HAP-1 (cell line): ENCODE measurements at regions not wholly inside any gene's neighbourhood (a gene's known extent, or its start where the extent isn't known, plus 50 kb on each side); places are given as distances from the start of the nearest gene placed in this dataset.

ENCODE experiments used
- DNase-seq, 2 experiments: peaks; one replicate each; pipeline ENCODE4 v3.0.0-alpha.2; 2016 to 2020; ENCODE audit warnings: low spot score in 2 of 2
- H3K27me3 ChIP-seq: fragments of 250-450 bp; sonication (Bioruptor Pico); 2 replicates; pipeline ENCODE4 v1.5.1; 2020; ENCODE audit warnings: low read depth, mild to moderate bottlenecking, moderate library complexity
- H3K36me3 ChIP-seq: fragments of 250-450 bp; sonication (Bioruptor Pico); replicated peaks from 2 replicates; pipeline ENCODE4 v1.5.1; 2020; ENCODE audit warnings: mild to moderate bottlenecking
- H3K4me1 ChIP-seq: fragments of 250-450 bp; sonication (Bioruptor Pico); 2 replicates; pipeline ENCODE4 v1.5.1; 2020; ENCODE audit warnings: mild to moderate bottlenecking
- H3K4me3 ChIP-seq: fragments of 250-450 bp; sonication (Bioruptor Pico); 2 replicates; pipeline ENCODE4 v1.5.1; 2020; ENCODE audit warnings: mild to moderate bottlenecking, moderate library complexity
- H3K9me3 ChIP-seq: fragments of 250-450 bp; sonication (Bioruptor Pico); 2 replicates; pipeline ENCODE4 v1.5.1; 2020; ENCODE audit warnings: mild to moderate bottlenecking, moderate library complexity
- in situ Hi-C: fragments of 300-500 bp; cut with MboI; formaldehyde crosslinking; loops from 3 replicates; pipeline ENCODE4 v1.14.3; 2020; ENCODE audit warnings: low sequenced_read_pairs, inconsistent platforms, mixed read lengths

- no peaks in the 10 kb centered on the region for H3K36me3 ChIP-seq
- no peak for DNase-seq
- in situ Hi-C loops, result no loop called here
Measured at GRCh38 chrX:127302841-127303240, 483.3 kb downstream of the PRR32 start.

DNA sequence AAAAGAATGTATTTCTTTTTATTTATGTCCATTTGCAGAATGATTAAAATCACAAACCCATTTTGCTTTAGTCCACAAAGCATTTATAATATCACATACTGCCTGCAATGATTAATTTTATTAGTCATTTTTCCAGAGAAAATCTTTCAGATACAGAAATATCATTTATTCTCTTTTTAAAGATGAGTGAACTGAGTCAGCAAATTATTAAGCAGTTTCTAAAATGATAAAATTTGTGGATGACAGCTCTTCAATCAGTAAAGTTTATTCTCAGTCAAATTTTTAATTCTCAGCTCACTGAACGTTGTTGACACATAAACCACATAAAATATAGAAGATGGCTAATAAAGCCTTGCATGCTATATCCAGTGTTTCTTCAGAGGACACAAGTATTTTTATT lies 485.5 kb downstream of the PRR32 start:
- H3K4me3 ChIP-seq, result no peak overlapping the region
- no peaks in the 10 kb centered on the region for H3K4me1 ChIP-seq
- in situ Hi-C loops, result no loop called here
- no peaks in the 10 kb centered on the region for H3K36me3 ChIP-seq
- no peak for DNase-seq
- H3K27me3 ChIP-seq, result no peaks in the 10 kb centered on the region
- no peaks in the 10 kb centered on the region for H3K9me3 ChIP-seq

More at GRCh38 chrX:127302841-127303240, 483.3 kb downstream of the PRR32 start:
- no peaks in the 10 kb centered on the region for H3K4me1 ChIP-seq
- no peaks in the 10 kb centered on the region for H3K9me3 ChIP-seq
- no peak overlapping the region for H3K4me3 ChIP-seq
- no peaks in the 10 kb centered on the region for H3K27me3 ChIP-seq

DNA sequence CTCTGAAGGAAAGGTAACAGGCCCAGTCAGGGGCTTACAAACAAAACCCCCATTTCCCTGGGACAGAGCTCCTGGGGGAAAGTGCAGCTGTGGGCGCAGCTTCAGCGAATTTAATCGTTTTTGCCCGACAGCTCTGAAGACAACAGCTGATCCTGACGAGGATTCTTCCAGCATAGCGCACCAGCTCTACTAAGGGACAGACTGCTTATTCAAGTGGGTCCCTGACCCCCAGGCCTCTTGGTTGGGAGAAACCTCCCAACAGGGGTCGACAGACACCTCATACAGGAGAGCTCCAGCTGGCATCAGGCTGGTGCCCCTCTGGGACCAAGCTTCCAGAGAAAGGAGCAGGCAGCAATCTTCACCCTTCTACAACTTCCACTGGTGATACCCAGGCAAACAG lies 486.7 kb downstream of the PRR32 start:
- H3K4me3 ChIP-seq, result no peak overlapping the region
- no peaks in the 10 kb centered on the region for H3K4me1 ChIP-seq
- DNase-seq, result no peak
- H3K36me3 ChIP-seq, result no peaks in the 10 kb centered on the region
- in situ Hi-C loops, result no loop called here
- no peaks in the 10 kb centered on the region for H3K27me3 ChIP-seq
- H3K9me3 ChIP-seq, result no peaks in the 10 kb centered on the region

DNA sequence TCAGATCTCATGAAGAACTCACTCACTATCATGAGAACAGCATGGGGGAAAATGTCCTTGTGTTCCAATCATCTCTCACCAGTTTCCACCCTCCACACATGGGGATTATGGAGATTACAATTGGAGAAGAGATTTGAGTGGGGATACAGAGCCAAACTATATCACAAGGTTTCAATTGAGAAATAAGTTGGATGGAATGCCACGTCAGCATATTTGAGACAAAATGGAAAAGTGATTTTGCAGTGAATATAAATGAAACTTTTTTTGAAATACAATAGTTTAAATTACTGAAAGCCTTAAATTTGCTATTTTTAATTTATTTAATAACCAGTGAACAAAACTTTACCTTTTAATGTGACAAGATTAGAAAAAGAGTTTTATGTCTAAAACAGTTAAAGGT lies 494.1 kb downstream of the PRR32 start:
- Histone ChIP-seq H3K4me1 (no peaks in the 10 kb centered on the region), H3K36me3 (no peaks in the 10 kb centered on the region), H3K27me3 (no peaks in the 10 kb centered on the region), H3K4me3 (no peak overlapping the region), H3K9me3 (no peaks in the 10 kb centered on the region)
- DNase-seq, result no peak
- in situ Hi-C loops, result no loop called here

DNA sequence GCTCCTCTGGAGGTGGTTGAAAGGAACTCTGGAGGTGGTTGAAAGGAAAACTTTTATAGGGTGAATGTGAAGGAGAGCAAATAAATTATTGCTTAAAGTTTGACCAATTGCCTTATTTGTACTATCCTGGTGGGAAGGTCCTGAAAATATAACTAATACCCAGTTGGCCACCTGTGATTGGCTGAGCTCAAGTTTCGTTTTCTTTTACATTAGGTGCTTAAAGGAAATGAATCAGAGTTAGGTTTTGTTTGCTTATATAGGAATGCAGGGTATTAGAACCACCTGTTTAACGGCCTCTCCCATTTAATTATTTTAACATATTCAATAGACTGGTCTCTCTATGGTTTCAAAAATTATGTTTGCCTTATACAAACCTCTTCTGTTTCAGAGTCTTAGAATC lies 497.6 kb downstream of the PRR32 start:
- Histone ChIP-seq H3K4me1 (no peaks in the 10 kb centered on the region), H3K27me3 (no peaks in the 10 kb centered on the region), H3K36me3 (no peaks in the 10 kb centered on the region), H3K4me3 (no peak overlapping the region), H3K9me3 (no peaks in the 10 kb centered on the region)
- in situ Hi-C loops, result no loop called here
- no peak for DNase-seq

- Histone ChIP-seq H3K27me3 (no peaks in the 10 kb centered on the region), H3K36me3 (no peaks in the 10 kb centered on the region), H3K4me3 (no peak overlapping the region), H3K9me3 (no peaks in the 10 kb centered on the region), H3K4me1 (no peaks in the 10 kb centered on the region)
- DNase-seq, result no peak
- in situ Hi-C loops, result no loop called here
Measured at GRCh38 chrX:127324128-127324527, 504.6 kb downstream of the PRR32 start.
